SJSA1 (cell line): ENCODE measurements at regions not wholly inside any gene's neighbourhood (a gene's known extent, or its start where the extent isn't known, plus 50 kb on each side); places are given as distances from the start of the nearest gene placed in this dataset.

Experiments used
- DNase-seq, 2 experiments: peaks; one replicate each; pipeline ENCODE4 v3.0.0-alpha.2; 2015 to 2020; ENCODE audit warnings: low spot score in 2 of 2, low read depth in 1 of 2
- H3K27ac ChIP-seq: fragments of 250-450 bp; sonication (Bioruptor Pico); 2 replicates; pipeline ENCODE4 v1.5.1; 2020; ENCODE audit warnings: mild to moderate bottlenecking, moderate library complexity
- H3K27me3 ChIP-seq: fragments of 250-450 bp; sonication (Bioruptor Pico); replicated peaks from 2 replicates; pipeline ENCODE4 v1.5.1; 2020; ENCODE audit warnings: mild to moderate bottlenecking, moderate library complexity
- H3K36me3 ChIP-seq: fragments of 250-450 bp; sonication (Bioruptor Pico); 2 replicates; pipeline ENCODE4 v1.5.1; 2020; ENCODE audit warnings: mild to moderate bottlenecking
- H3K4me1 ChIP-seq: fragments of 250-450 bp; sonication (Bioruptor Pico); replicated peaks from 2 replicates; pipeline ENCODE4 v1.6.1; 2021; ENCODE audit warnings: mild to moderate bottlenecking
- H3K4me3 ChIP-seq: fragments of 250-450 bp; sonication (Bioruptor Pico); 2 replicates; pipeline ENCODE4 v1.5.1; 2020; ENCODE audit warnings: mild to moderate bottlenecking
- H3K9me3 ChIP-seq: fragments of 250-450 bp; sonication (Bioruptor Pico); replicated peaks from 2 replicates; pipeline ENCODE4 v1.5.1; 2020; ENCODE audit warnings: mild to moderate bottlenecking

- no peak for DNase-seq
- Histone ChIP-seq H3K27ac (no peak overlapping the region), H3K27me3 (no peaks in the 10 kb centered on the region), H3K4me1 (peaks cover 29% of the 10 kb centered on the region), H3K36me3 (no peaks in the 10 kb centered on the region), H3K9me3 (no peaks in the 10 kb centered on the region; the same call in 1 of the 2 replicates), H3K4me3 (no peak overlapping the region)
Observed at GRCh38 chr2:150617351-150617978, 130.0 kb upstream of the RND3 start.

GRCh38 chr2:150612957-150613710, 125.7 kb upstream of the RND3 start:
- no peak overlapping the region for H3K4me3 ChIP-seq
- H3K27me3 ChIP-seq: no peaks in the 10 kb centered on the region
- no peak overlapping the region for H3K27ac ChIP-seq
- peaks cover 20% of the 10 kb centered on the region for H3K4me1 ChIP-seq
- H3K9me3 ChIP-seq: no peaks in the 10 kb centered on the region; the same call in 1 of the 2 replicates
- DNase-seq: no peak
- H3K36me3 ChIP-seq: no peaks in the 10 kb centered on the region

GRCh38 chr2:150610670-150611279, 123.3 kb upstream of the RND3 start:
- H3K27me3 ChIP-seq: no peaks in the 10 kb centered on the region
- H3K27ac ChIP-seq: peak overlapping the region; percentile 7; the same call in 1 of the 2 replicates
- H3K4me3 ChIP-seq: no peak overlapping the region
- H3K9me3 ChIP-seq: no peaks in the 10 kb centered on the region; the same call in 1 of the 2 replicates
- peaks cover 29% of the 10 kb centered on the region for H3K4me1 ChIP-seq
- H3K36me3 ChIP-seq: no peaks in the 10 kb centered on the region
- DNase-seq: peak in 1 of 2 experiments; percentile 66

GRCh38 chr2:150609831-150610582, 122.5 kb upstream of the RND3 start:
- Histone ChIP-seq H3K27me3 (no peaks in the 10 kb centered on the region), H3K4me3 (no peak overlapping the region), H3K9me3 (no peaks in the 10 kb centered on the region; the same call in 1 of the 2 replicates), H3K4me1 (peaks cover 29% of the 10 kb centered on the region), H3K36me3 (no peaks in the 10 kb centered on the region), H3K27ac (peak overlapping the region; percentile 7; the same call in 1 of the 2 replicates)
- DNase-seq: no peak

- no peaks in the 10 kb centered on the region for H3K36me3 ChIP-seq
- no peak overlapping the region for H3K4me3 ChIP-seq
- H3K27me3 ChIP-seq: no peaks in the 10 kb centered on the region
- no peak overlapping the region for H3K27ac ChIP-seq
- H3K4me1 ChIP-seq: peaks cover 29% of the 10 kb centered on the region
- no peak for DNase-seq
- H3K9me3 ChIP-seq: no peaks in the 10 kb centered on the region; the same call in 1 of the 2 replicates
Observed at GRCh38 chr2:150608341-150608740, 120.9 kb upstream of the RND3 start.

GRCh38 chr2:150607390-150607811, 119.9 kb upstream of the RND3 start:
- no peak for DNase-seq
- peaks cover 29% of the 10 kb centered on the region for H3K4me1 ChIP-seq
- no peaks in the 10 kb centered on the region; the same call in 1 of the 2 replicates for H3K9me3 ChIP-seq
- H3K4me3 ChIP-seq: no peak overlapping the region
- no peaks in the 10 kb centered on the region for H3K27me3 ChIP-seq
- no peaks in the 10 kb centered on the region for H3K36me3 ChIP-seq
- no peak overlapping the region for H3K27ac ChIP-seq

GRCh38 chr2:150606380-150607060, 119.1 kb upstream of the RND3 start:
- Histone ChIP-seq H3K4me1 (peaks cover 34% of the 10 kb centered on the region), H3K27ac (no peak overlapping the region)

GRCh38 chr2:150605664-150606063, 118.2 kb upstream of the RND3 start:
- Histone ChIP-seq H3K4me1 (peaks cover 42% of the 10 kb centered on the region), H3K36me3 (no peaks in the 10 kb centered on the region)
- no peak for DNase-seq

More at GRCh38 chr2:150606380-150607060, 119.1 kb upstream of the RND3 start:
- DNase-seq: no peak
- H3K36me3 ChIP-seq: no peaks in the 10 kb centered on the region
- no peaks in the 10 kb centered on the region for H3K9me3 ChIP-seq
- no peak overlapping the region for H3K4me3 ChIP-seq
- H3K27me3 ChIP-seq: no peaks in the 10 kb centered on the region

GRCh38 chr2:150601280-150602038, 114.0 kb upstream of the RND3 start:
- peak in 1 of 2 experiments; percentile 81 for DNase-seq
- Histone ChIP-seq H3K9me3 (no peaks in the 10 kb centered on the region), H3K27me3 (no peaks in the 10 kb centered on the region), H3K36me3 (no peaks in the 10 kb centered on the region), H3K4me3 (peak overlapping the region; percentile 12), H3K27ac (peak overlapping the region; percentile 73), H3K4me1 (peaks cover 32% of the 10 kb centered on the region)

More at GRCh38 chr2:150605664-150606063, 118.2 kb upstream of the RND3 start:
- Histone ChIP-seq H3K27ac (no peak overlapping the region), H3K9me3 (no peaks in the 10 kb centered on the region), H3K27me3 (no peaks in the 10 kb centered on the region), H3K4me3 (no peak overlapping the region)

- no peak for DNase-seq
- no peak overlapping the region for H3K4me3 ChIP-seq
- H3K4me1 ChIP-seq: peaks cover 46% of the 10 kb centered on the region
- no peaks in the 10 kb centered on the region for H3K9me3 ChIP-seq
- H3K36me3 ChIP-seq: no peaks in the 10 kb centered on the region
- no peaks in the 10 kb centered on the region for H3K27me3 ChIP-seq
- peak overlapping the region; percentile 73; the same call in 1 of the 2 replicates for H3K27ac ChIP-seq
Observed at GRCh38 chr2:150599889-150600288, 112.4 kb upstream of the RND3 start.

- H3K27ac ChIP-seq: no peak overlapping the region
- H3K9me3 ChIP-seq: no peaks in the 10 kb centered on the region
- H3K36me3 ChIP-seq: no peaks in the 10 kb centered on the region
- H3K4me3 ChIP-seq: no peak overlapping the region
- DNase-seq: no peak
- no peaks in the 10 kb centered on the region for H3K27me3 ChIP-seq
- peaks cover 61% of the 10 kb centered on the region for H3K4me1 ChIP-seq
Observed at GRCh38 chr2:150598383-150598782, 110.9 kb upstream of the RND3 start.

- peak in 1 of 2 experiments; percentile 76 for DNase-seq
- no peaks in the 10 kb centered on the region for H3K36me3 ChIP-seq
- H3K4me3 ChIP-seq: no peak overlapping the region
- no peaks in the 10 kb centered on the region for H3K9me3 ChIP-seq
- H3K27me3 ChIP-seq: no peaks in the 10 kb centered on the region
- peak overlapping the region; percentile 72 for H3K27ac ChIP-seq
- peaks cover 67% of the 10 kb centered on the region for H3K4me1 ChIP-seq
Observed at GRCh38 chr2:150595803-150596470, 108.5 kb upstream of the RND3 start.
